Lung (tissue), 11 donors: ENCODE measurements at regions not wholly inside any gene's neighbourhood (a gene's known extent, or its start where the extent isn't known, plus 50 kb on each side); places are given as distances from the start of the nearest gene placed in this dataset.
A peak's percentile ranks its signal among the peaks of the same experiment; 100 is the strongest.

Experiments
- ATAC-seq: fragments of 200-7000 bp; cut with Tn5 transposase; one replicate; pipeline ENCODE4 v1.9.1; 2020; ENCODE audit warnings: moderate number of reproducible peaks; ENCODE audit not compliant: insufficient read depth, low FRiP score
- DNase-seq, 3 donors: peaks; one replicate each; pipeline ENCODE4 v3.0.0-alpha.2; 2013 to 2017
- H3K27ac ChIP-seq, 2 donors: one replicate each; pipeline ENCODE4 v1.5.1; 2013; ENCODE audit warnings: mild to moderate bottlenecking in 2 of 2, moderate library complexity in 2 of 2, control low read depth in 1 of 2, inconsistent platforms in 1 of 2, low read depth in 1 of 2, low read length in 1 of 2
- H3K27me3 ChIP-seq, 3 donors: one replicate each; pipeline ENCODE4 v1.5.1; 2013; ENCODE audit warnings: low read length in 2 of 3; ENCODE audit not compliant: control insufficient read depth in 3 of 3, insufficient read depth in 3 of 3
- H3K36me3 ChIP-seq, 4 donors: one replicate each; pipeline ENCODE4 v1.5.1; 2013; ENCODE audit warnings: low read length in 4 of 4, mild to moderate bottlenecking in 1 of 4, moderate library complexity in 1 of 4; ENCODE audit not compliant: control insufficient read depth in 4 of 4, insufficient read depth in 4 of 4
- H3K4me1 ChIP-seq, 5 donors: one replicate each; pipeline ENCODE4 v1.5.1; 2013; ENCODE audit warnings: low read length in 5 of 5, mild to moderate bottlenecking in 2 of 5, moderate library complexity in 1 of 5; ENCODE audit not compliant: control insufficient read depth in 5 of 5, insufficient read depth in 5 of 5
- H3K4me3 ChIP-seq: one replicate; pipeline ENCODE4 v1.5.1; 2013; ENCODE audit warnings: mild to moderate bottlenecking, control low read depth, moderate library complexity
- H3K9ac ChIP-seq, 2 donors: one replicate each; pipeline ENCODE4 v1.5.1; 2013; ENCODE audit warnings: low read length in 2 of 2, control low read depth in 1 of 2; ENCODE audit not compliant: insufficient read depth in 1 of 2
- H3K9me3 ChIP-seq, 4 donors: one replicate each; pipeline ENCODE4 v1.5.1; 2013; ENCODE audit warnings: low read length in 3 of 4, mild to moderate bottlenecking in 1 of 4, moderate library complexity in 1 of 4; ENCODE audit not compliant: control insufficient read depth in 4 of 4, insufficient read depth in 3 of 4
- WGBS, 2 donors: extraction: QIAGEN DNeasy Blood & Tissue Kit; methylation state at CpG; one replicate each; pipeline ENCODE4 v1.1.7; 2013; 5-methylcytosine and 5-hydroxymethylcytosine counted together
- TF ChIP-seq, protein P1 (sequence below): IDR thresholded peaks from 2 replicates; pipeline ENCODE4 v1.5.1; 2012; ENCODE audit warnings: mild to moderate bottlenecking; ENCODE audit errors: control extremely low read depth, extremely low read depth
- donor health status: control.
- donor health status: control.
- donor health status: Bipolar disorder and iron deficiency.
- donor health status: healthy.
- donor health status: DM: yes; HTN: yes; CAD: no.

DNA sequence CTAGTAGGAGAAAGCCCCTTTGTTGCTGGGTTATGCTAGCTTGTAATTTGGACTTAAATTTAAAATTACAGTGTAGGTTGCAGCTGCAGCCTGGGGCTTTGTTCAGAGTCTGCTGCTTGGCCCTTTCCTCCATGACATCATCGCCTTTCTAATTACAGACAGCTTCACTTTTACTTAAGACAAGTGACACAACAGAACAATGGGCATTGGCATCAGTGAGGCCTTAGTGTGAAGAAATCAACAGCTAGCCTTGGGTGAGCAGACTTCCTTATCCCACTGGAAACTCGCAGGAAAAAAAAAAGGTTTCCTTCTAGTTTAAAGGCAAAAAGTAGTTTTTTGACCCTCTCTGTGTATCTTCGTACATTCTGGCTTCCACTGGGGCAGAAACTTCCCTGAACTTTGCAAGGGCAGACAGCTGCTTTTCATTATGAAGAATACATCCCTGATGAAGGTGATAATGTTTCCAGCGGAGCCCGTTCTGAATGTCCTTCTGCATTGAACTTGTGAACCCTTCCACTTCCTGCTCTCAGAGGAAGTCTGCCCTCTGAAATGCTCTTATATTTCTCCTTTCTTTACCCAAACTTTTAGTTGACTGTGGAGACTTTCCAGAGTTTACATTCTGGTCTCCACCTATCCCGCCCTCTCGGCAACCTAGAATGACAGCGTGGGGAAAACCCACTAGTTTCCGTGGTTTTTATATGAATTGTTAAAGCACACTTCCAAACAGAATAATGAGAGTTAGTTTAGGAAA lies 123.2 kb upstream of the FAM9C start:
- DNase-seq (peak in 2 of 3 donors; percentile 53 to 69), ATAC-seq (no peak)
- TF ChIP-seq, protein P1, sequence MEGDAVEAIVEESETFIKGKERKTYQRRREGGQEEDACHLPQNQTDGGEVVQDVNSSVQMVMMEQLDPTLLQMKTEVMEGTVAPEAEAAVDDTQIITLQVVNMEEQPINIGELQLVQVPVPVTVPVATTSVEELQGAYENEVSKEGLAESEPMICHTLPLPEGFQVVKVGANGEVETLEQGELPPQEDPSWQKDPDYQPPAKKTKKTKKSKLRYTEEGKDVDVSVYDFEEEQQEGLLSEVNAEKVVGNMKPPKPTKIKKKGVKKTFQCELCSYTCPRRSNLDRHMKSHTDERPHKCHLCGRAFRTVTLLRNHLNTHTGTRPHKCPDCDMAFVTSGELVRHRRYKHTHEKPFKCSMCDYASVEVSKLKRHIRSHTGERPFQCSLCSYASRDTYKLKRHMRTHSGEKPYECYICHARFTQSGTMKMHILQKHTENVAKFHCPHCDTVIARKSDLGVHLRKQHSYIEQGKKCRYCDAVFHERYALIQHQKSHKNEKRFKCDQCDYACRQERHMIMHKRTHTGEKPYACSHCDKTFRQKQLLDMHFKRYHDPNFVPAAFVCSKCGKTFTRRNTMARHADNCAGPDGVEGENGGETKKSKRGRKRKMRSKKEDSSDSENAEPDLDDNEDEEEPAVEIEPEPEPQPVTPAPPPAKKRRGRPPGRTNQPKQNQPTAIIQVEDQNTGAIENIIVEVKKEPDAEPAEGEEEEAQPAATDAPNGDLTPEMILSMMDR = no peak
- 32 to 52% methylated on average over 9 of the region's 9 CpGs for WGBS, 2 donors
- Histone ChIP-seq H3K27ac (peak overlapping the region; percentile 59 to 79), H3K9me3 (no peaks in the 10 kb centered on the region), H3K9ac (peak overlapping the region in 1 of 2 donors; percentile 1), H3K27me3 (peaks cover 0 to 15% (median 11%) of the 10 kb centered on the region in 3 donors), H3K4me3 (no peak overlapping the region), H3K4me1 (peaks cover 0 to 12% (median 4%) of the 10 kb centered on the region in 5 donors), H3K36me3 (no peaks in the 10 kb centered on the region)

DNA sequence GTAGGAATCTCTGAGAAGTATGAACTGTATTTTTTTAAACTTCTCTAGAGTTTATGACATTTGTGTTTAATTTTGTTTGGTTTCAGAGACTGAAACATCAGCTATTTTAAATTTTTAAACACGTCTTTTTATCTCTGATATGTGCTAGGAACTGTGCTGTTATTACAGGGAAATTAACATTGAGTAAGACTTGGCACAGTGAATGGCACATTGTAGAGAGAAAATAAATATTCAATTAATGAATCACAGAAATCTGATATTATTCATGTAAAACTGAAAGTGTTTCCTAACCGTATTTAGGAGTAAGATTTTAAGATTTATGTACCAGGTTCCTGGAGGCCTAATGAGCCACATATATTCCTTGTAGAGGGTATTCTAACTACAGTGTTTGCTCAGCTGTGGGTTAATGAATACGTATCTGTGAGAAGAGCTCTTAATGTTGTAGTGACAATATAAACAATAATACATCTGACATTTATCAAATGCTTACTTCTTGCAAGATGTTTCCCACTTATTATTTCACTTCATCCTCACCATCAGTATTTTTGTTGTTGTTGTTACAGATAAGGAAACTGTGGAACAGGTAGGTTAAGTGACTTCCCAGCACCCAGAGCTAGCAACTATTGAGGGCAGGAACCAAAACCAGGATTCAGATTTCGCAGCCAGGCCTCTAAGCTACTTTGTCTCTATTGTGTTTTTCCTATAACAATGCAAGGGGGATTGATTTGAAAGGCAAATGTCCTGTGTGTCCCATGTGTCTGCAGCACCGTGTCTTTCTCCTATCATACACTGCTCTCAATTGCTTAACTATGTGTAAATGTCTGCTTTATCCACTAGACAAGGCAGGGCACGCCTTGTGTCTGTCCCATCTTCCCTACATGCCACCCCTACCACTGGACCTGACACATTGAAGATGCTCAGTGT lies 121.1 kb upstream of the FAM9C start:
- DNase-seq = peak in 1 of 3 donors; percentile 44
- peak; percentile 44 for ATAC-seq
- peak overlapping the region; percentile 4 to 53 for H3K27ac ChIP-seq
- no peak overlapping the region for H3K4me3 ChIP-seq
- H3K9ac ChIP-seq = no peak overlapping the region
- peaks cover 2 to 18% (median 6%) of the 10 kb centered on the region in 5 donors for H3K4me1 ChIP-seq
- TF ChIP-seq, protein P1 = no peak
- H3K36me3 ChIP-seq = no peaks in the 10 kb centered on the region
- H3K27me3 ChIP-seq = peaks cover 0 to 18% (median 10%) of the 10 kb centered on the region in 3 donors
- no peaks in the 10 kb centered on the region for H3K9me3 ChIP-seq
- 56 to 75% methylated on average over 6 of the region's 6 CpGs for WGBS, 2 donors

DNA sequence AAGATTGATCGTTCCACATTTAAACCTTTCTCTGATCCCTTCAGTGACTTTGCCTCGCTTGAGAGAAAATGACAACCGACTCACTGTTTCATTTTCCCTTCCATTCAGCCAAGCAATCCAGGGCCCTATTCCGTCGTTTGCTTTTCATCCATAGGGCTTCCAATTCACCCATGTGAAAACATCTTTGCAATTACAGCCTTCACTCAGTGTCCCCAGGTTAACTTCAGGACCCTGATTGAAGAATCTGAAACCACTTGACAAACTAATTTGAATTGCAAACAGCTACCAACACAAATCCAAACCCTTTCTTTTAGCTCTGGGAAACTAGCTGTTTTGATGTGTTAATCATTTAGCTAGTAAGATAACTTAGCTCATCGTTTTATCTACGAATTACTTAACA lies 120.2 kb upstream of the FAM9C start:
- Histone ChIP-seq H3K9me3 (no peaks in the 10 kb centered on the region), H3K4me3 (no peak overlapping the region)
- TF ChIP-seq, protein P1 = no peak

More for the DNA sequence above, 120.2 kb upstream of the FAM9C start:
- Histone ChIP-seq H3K4me1 (peaks cover 2 to 27% (median 8%) of the 10 kb centered on the region in 5 donors), H3K27me3 (peaks cover 0 to 18% (median 10%) of the 10 kb centered on the region in 3 donors), H3K27ac (no peak overlapping the region), H3K36me3 (no peaks in the 10 kb centered on the region), H3K9ac (no peak overlapping the region)
- ATAC-seq (no peak), DNase-seq (no peak)
- WGBS, 2 donors = 47 to 78% methylated on average over 7 of the region's 7 CpGs
